HFF-Myc (cell line): ENCODE measurements at regions not wholly inside any gene's neighbourhood (a gene's known extent, or its start where the extent isn't known, plus 50 kb on each side); places are given as distances from the start of the nearest gene placed in this dataset.

Source experiments
- DNase-seq: peaks from one replicate; pipeline ENCODE4 v3.0.0-alpha.2; 2011; ENCODE audit warnings: low read depth; ENCODE audit errors: extremely low read depth
- H3K4me3 ChIP-seq: replicated peaks from 2 replicates; pipeline ENCODE4 v1.5.1; 2011; ENCODE audit warnings: low read depth, mild to moderate bottlenecking, control low read depth, low read length
- CTCF ChIP-seq: IDR thresholded peaks from 2 replicates; pipeline ENCODE4 v1.5.1; 2012; ENCODE audit warnings: mild to moderate bottlenecking, low read depth, low read length, control low read depth; ENCODE audit errors: missing control alignments

GRCh38 chr6:81643156-81643555, 109.3 kb downstream of the TENT5A start:
- no peak for TF ChIP-seq CTCF
- H3K4me3 ChIP-seq = no peak overlapping the region

DNA sequence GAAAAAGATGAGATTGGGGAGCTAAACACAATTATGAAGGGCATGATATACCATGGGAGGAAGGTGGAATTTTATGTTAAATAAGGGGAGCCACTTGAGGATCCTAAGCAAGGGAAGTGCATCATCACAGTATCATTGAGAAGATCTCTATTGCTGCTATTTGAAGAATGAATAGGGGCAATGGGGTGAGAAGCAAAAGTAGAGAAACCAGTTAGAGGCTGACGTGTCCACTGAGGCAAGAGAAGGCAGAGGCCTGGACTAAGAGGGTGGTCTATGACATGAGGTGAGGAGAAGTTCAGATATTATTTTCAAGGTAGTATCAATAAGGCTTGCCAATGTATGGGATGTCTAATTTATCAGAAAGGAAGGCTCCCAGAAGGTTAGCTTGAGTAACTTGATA, 111.6 kb downstream of the TENT5A start:
- TF ChIP-seq CTCF = no peak

More at GRCh38 chr6:81643156-81643555, 109.3 kb downstream of the TENT5A start:
- no peak for DNase-seq

DNA sequence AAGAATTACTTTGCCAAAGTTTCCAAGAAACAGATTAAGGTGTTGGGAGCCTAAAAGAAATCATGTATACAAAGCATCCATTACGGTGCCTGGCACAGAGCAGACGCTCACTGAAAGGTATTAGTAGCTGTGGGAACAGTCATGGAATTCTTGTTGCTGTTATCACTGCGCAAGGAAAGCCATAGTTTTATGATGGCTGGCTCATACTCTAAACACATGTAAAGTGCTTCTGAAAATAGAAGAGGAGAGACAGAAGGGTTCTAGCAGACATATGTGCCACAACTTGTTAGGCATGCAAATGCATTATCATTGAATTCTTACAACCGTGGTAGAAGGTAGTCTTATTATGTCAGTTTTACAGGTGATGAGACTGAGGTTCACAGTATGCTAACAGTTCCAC, 112.4 kb downstream of the TENT5A start:
- no peak for TF ChIP-seq CTCF

More for the DNA sequence above, 111.6 kb downstream of the TENT5A start:
- H3K4me3 ChIP-seq = no peak overlapping the region
- DNase-seq = no peak

GRCh38 chr6:81638366-81638765, 114.1 kb downstream of the TENT5A start:
- DNase-seq = no peak
- no peak for TF ChIP-seq CTCF
- no peak overlapping the region for H3K4me3 ChIP-seq

More for the DNA sequence above, 112.4 kb downstream of the TENT5A start:
- no peak overlapping the region for H3K4me3 ChIP-seq
- DNase-seq = no peak

- H3K4me3 ChIP-seq = no peak overlapping the region
- no peak for DNase-seq
- TF ChIP-seq CTCF = no peak
Measured at GRCh38 chr6:81636930-81637568, 115.4 kb downstream of the TENT5A start.

DNA sequence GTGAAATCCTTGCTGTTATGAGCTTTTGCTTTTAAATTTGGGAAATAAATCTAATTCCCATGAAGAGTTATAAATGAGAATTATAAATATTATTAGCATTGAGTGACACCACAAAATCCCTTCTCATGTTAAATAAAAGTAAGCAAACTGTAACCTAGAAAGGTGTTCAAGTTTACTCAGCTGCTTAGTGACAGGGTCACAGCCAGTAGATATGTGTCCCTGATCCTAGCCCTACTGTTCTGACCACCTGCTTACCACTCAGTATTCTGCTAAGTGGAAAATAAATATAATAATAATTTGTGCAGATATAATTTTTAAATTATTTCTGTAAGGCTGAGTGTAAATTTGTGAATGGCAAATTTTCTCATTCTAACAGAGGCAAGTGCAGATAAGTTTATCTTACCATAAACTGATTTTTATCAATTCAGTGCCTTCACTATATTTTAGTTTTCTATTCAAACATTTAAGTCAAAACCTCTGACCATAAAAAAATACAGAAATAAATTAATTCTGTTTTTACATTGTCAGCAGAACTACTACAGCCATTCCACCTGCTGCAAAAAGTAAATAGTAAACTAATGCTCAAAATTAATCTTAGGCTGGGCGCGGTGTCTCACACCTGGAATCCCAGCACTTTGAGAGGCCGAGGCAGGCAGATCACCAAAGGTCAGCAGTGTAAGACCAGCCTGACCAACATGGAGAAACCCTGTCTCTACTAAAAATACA, 118.2 kb downstream of the TENT5A start:
- H3K4me3 ChIP-seq = no peak overlapping the region
- DNase-seq = no peak
- TF ChIP-seq CTCF = no peak
